Breast epithelium (tissue), 3 donors: ENCODE measurements at regions not wholly inside any gene's neighbourhood (a gene's known extent, or its start where the extent isn't known, plus 50 kb on each side); places are given as distances from the start of the nearest gene placed in this dataset.

Experiments used
- POLR2AphosphoS5 ChIP-seq, 3 donors: sonication (generic); formaldehyde crosslinking; IDR thresholded peaks; one replicate each; pipeline ENCODE4 v1.6.1; 2017; ENCODE audit warnings: antibody characterized with exemption in 3 of 3
- TF ChIP-seq, protein P1 (sequence below), 3 donors: fragments of 450-650 bp; IDR thresholded peaks; one replicate each; pipeline ENCODE4 v1.5.1; 2016 to 2017; ENCODE audit warnings: antibody characterized with exemption in 3 of 3, mild to moderate bottlenecking in 3 of 3, moderate library complexity in 3 of 3

DNA sequence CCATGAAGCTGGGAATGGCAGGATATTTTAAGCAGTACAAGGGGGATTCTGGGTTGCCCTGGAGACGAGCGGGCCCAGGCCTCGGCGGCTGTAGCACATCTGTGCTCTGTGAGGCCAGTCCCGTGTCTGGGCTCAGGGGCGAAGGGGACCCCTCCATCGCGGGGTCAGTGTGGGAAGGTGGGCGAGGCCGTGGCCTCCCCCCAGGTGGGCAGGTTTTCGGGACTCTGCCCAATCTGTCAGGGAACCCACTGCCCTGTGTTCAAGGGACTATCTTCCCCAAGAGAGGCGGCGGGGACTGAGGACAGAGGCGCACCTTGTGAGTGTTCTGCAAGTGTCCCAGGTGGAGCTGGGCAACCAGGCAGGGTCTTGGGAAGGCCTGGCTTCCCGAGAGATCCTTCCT is 336.6 kb downstream of the CTTN start:
- TF ChIP-seq, protein P1, sequence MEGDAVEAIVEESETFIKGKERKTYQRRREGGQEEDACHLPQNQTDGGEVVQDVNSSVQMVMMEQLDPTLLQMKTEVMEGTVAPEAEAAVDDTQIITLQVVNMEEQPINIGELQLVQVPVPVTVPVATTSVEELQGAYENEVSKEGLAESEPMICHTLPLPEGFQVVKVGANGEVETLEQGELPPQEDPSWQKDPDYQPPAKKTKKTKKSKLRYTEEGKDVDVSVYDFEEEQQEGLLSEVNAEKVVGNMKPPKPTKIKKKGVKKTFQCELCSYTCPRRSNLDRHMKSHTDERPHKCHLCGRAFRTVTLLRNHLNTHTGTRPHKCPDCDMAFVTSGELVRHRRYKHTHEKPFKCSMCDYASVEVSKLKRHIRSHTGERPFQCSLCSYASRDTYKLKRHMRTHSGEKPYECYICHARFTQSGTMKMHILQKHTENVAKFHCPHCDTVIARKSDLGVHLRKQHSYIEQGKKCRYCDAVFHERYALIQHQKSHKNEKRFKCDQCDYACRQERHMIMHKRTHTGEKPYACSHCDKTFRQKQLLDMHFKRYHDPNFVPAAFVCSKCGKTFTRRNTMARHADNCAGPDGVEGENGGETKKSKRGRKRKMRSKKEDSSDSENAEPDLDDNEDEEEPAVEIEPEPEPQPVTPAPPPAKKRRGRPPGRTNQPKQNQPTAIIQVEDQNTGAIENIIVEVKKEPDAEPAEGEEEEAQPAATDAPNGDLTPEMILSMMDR (IDR thresholded peaks at IDR 0.05), result no peak
- no peak for TF ChIP-seq POLR2AphosphoS5 (IDR thresholded peaks at IDR 0.05)
